AG04450 (cell line): ENCODE measurements at regions not wholly inside any gene's neighbourhood (a gene's known extent, or its start where the extent isn't known, plus 50 kb on each side); places are given as distances from the start of the nearest gene placed in this dataset.

Source experiments
- CTCF ChIA-PET: fragments of 300-600, 350-600 bp; formaldehyde crosslinking; extraction: SDS; loops from one replicate; lab custom pipeline; 2022; ENCODE audit warnings: antibody characterized with exemption, inconsistent platforms; lab: Charles Lee
- POLR2A ChIA-PET: fragments of 350-600 bp; formaldehyde crosslinking; extraction: SDS; loops from one replicate; lab custom pipeline; 2021; ENCODE audit warnings: antibody characterized with exemption, inconsistent platforms; lab: Yijun Ruan, JAX
- DNase-seq: peaks from one replicate; pipeline ENCODE4 v3.0.0-alpha.2; 2011; ENCODE audit warnings: low read depth, low spot score
- H3K27ac ChIP-seq: one replicate; pipeline ENCODE4 v1.5.1; 2012; ENCODE audit warnings: low read depth, low read length, control low read depth
- H3K27me3 ChIP-seq: one replicate; pipeline ENCODE4 v1.6.0; 2012; ENCODE audit warnings: low read length; ENCODE audit not compliant: control insufficient read depth, insufficient read depth
- H3K4me3 ChIP-seq: 2 replicates; pipeline ENCODE4 v1.5.1; 2011; ENCODE audit warnings: mild to moderate bottlenecking, low read depth, low read length, control low read depth
- H3K9me3 ChIP-seq: 2 replicates; pipeline ENCODE4 v1.5.1; 2012; ENCODE audit warnings: low read length; ENCODE audit not compliant: control insufficient read depth, insufficient read depth
- CTCF ChIP-seq: IDR thresholded peaks from 2 replicates; pipeline ENCODE4 v1.5.1; 2011; ENCODE audit warnings: low read depth, low read length, control low read depth, inconsistent platforms

GRCh38 chr9:13524245-13524644, 244.8 kb upstream of the MPDZ start:
- CTCF ChIA-PET, result no interaction called here
- no peak for DNase-seq
- H3K27ac ChIP-seq, result no peak overlapping the region
- no peak overlapping the region for H3K4me3 ChIP-seq
- no peak for TF ChIP-seq CTCF
- no peaks in the 10 kb centered on the region for H3K9me3 ChIP-seq
- POLR2A ChIA-PET, result no interaction called here
- no peaks in the 10 kb centered on the region for H3K27me3 ChIP-seq

- H3K27ac ChIP-seq, result no peak overlapping the region
- H3K27me3 ChIP-seq, result no peaks in the 10 kb centered on the region
- H3K9me3 ChIP-seq, result no peaks in the 10 kb centered on the region
- no peak for DNase-seq
- ChIA-PET CTCF (no interaction called here), POLR2A (no interaction called here)
- no peak for TF ChIP-seq CTCF
- H3K4me3 ChIP-seq, result no peak overlapping the region
These were observed 240.6 kb upstream of the MPDZ start for GRCh38 chr9:13520069-13520468.

GRCh38 chr9:13513716-13514444, 234.4 kb upstream of the MPDZ start:
- peak overlapping the region; percentile 25 for H3K27ac ChIP-seq
- no peak for DNase-seq
- no peak overlapping the region for H3K4me3 ChIP-seq
- no peaks in the 10 kb centered on the region for H3K9me3 ChIP-seq
- ChIA-PET CTCF (no interaction called here), POLR2A (no interaction called here)
- no peak for TF ChIP-seq CTCF
- no peaks in the 10 kb centered on the region for H3K27me3 ChIP-seq

GRCh38 chr9:13513286-13513685, 233.8 kb upstream of the MPDZ start:
- no peak for DNase-seq
- ChIA-PET POLR2A (no interaction called here), CTCF (no interaction called here)
- Histone ChIP-seq H3K4me3 (no peak overlapping the region), H3K27me3 (no peaks in the 10 kb centered on the region), H3K27ac (no peak overlapping the region), H3K9me3 (no peaks in the 10 kb centered on the region)
- TF ChIP-seq CTCF, result no peak

- POLR2A ChIA-PET, result no interaction called here
- no peaks in the 10 kb centered on the region for H3K27me3 ChIP-seq
- no peaks in the 10 kb centered on the region for H3K9me3 ChIP-seq
- no peak overlapping the region for H3K4me3 ChIP-seq
- no peak overlapping the region for H3K27ac ChIP-seq
- DNase-seq, result no peak
- no peak for TF ChIP-seq CTCF
- CTCF ChIA-PET, result interaction anchor here (0.6 kb wide), 1 partner anchor 13 kb away, joined by 3 read pairs; no protein-coding TSS in a partner anchor
These were observed 229.2 kb upstream of the MPDZ start for GRCh38 chr9:13508681-13509080.
